NCI-H1092 (cell line): ENCODE measurements at regions not wholly inside any gene's neighbourhood (a gene's known extent, or its start where the extent isn't known, plus 50 kb on each side); places are given as distances from the start of the nearest gene placed in this dataset.
"Not testable (repeated sequence)": the region's sequence is repeated elsewhere in the genome, so short reads cannot be mapped to it uniquely, and the experiment has no call there.

ENCODE experiments used
- DNase-seq: peaks from one replicate; lab custom pipeline; 2025; lab: John Stamatoyannopoulos, UW

GRCh38 chr21:19392390-19392789 lies 988.8 kb upstream of the TMPRSS15 start:
- DNase-seq, result no peak

- no peak for DNase-seq
Measured at GRCh38 chr21:19400223-19400770, 996.7 kb upstream of the TMPRSS15 start.

- DNase-seq, result no peak
Measured at GRCh38 chr21:19402870-19403269, 999.3 kb upstream of the TMPRSS15 start.

- DNase-seq, result no peak
Measured at GRCh38 chr21:19405326-19405725, 1001.7 kb upstream of the TMPRSS15 start.

DNA sequence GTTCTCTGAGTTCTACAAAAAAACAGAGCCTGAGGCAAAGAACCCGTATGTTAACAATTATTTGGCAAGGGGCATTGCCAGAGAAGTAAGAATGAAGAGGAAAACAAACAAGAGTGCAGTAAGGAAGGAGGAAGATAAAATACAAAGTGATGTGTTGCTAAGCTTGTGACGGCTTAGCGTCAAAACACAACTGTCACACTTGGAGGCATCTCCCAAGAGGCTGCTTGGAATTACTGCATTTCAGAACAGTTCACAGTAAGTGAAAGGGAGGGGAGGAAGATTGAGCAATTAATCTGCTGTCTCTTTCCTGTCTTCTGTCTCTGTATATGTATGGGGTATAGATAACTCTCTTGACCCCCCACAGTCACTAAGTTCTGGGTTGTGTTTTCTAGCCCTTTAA lies 1017.0 kb upstream of the TMPRSS15 start:
- no peak for DNase-seq

DNA sequence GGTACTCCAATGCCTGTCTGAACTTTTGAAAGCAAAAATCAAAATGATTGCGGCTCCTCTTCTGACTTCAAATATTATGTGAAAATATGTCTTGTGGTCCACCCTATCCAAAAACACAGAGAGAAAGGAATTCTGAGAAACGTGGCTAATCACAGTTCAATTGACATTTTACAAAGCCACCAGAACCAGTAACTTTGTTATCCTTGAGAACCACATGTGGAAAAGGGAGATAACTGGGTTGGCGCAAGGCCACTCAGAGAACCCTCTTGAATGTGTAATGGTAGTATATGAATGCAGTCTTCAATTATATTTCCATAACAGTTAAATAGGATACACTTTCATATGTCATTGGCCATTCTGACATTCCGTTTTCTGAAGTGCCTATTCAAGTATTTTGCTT lies 1030.0 kb upstream of the TMPRSS15 start:
- no peak for DNase-seq

- peak; percentile 1 for DNase-seq
Measured at GRCh38 chr21:19440792-19441655, 1037.4 kb upstream of the TMPRSS15 start.

DNA sequence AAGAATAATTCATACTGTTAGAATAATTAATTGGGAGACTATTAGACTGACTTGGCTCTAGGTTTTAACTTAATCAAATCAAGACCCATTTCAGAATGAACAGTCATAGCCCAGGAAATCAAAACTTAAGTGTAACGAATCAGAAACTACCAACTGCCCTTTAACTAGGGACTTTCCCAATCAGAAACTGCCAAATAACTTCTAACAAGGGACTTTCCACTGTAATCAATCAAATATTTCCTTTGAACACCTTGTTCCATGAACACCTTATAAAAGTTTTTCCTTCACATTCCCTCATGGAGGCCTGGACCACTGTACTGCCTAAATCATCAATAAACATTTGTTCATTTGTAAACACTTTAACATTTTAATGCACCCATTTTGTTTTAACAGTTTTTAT lies 1054.7 kb upstream of the TMPRSS15 start:
- DNase-seq, result no peak

DNA sequence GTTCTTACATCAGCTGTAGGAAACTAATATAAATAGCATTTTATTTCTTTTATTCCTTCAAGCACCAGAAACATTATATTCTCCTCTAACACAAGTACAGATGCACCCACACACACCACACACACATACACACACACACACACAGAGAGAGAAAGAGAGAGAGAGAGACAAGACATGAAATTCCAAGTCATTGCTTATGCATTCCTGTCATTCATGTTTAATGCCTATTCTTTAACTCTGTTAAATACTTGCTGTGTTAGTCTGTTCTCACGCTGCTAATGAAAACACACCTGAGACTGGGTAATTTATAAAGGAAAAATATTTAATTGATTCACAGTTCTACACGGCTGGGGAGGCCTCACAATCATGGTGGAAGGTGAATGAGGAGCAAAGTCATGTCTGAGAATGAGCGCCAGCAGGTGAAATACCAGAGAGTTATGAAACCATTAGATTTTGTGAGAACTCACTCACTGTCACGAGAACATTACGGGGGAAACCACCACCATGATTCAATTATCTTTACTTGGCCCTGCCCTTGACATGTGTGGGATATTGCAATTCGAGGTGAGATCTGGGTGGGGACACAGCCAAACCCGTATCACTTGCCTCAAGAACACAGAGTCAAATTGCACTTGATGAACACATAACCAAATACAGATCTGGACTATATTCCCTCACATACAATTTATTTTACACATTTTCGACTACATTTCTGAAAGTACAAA lies 1058.1 kb upstream of the TMPRSS15 start:
- DNase-seq, result no peak

GRCh38 chr21:19463966-19464365 lies 1060.4 kb upstream of the TMPRSS15 start:
- DNase-seq, result no peak

GRCh38 chr21:19468991-19469715 lies 1065.6 kb upstream of the TMPRSS15 start:
- DNase-seq, result no peak

DNA sequence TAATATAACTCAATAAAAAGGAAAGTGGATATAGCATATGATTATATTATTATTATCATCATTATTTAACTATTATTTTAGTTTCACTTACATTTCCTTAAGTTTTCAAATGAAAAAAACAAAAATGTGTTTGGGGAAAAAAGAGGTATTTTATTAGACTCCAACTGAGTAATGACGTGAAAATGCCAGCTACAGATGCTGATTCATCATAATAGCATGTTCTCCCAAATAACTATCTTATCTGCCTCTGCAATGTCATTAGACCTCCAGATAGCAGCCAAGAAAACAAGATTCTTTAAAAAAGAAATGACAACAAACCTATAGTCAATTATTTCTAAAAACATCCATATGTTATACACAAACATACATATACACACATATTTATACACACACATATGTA lies 1071.9 kb upstream of the TMPRSS15 start:
- no peak for DNase-seq

DNA sequence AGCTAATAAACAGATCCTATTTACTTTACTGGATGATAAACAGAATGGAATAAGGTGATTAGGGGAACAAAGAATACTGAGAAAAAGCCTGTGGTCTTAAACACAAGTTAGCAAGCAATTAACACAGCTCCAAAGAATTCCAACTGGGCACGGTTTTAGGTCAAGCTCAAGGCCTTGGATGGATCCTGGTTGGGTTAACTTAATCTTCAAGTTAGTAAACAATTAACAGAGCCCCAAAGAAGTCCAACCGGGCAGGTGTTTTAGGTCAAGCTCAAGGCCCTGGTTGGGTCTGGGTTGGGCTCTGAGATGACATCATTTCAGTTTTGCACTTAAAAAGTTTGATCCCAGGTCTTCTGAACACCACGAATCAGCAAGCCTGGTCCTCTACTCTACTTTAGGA lies 1086.3 kb upstream of the TMPRSS15 start:
- no peak for DNase-seq

DNA sequence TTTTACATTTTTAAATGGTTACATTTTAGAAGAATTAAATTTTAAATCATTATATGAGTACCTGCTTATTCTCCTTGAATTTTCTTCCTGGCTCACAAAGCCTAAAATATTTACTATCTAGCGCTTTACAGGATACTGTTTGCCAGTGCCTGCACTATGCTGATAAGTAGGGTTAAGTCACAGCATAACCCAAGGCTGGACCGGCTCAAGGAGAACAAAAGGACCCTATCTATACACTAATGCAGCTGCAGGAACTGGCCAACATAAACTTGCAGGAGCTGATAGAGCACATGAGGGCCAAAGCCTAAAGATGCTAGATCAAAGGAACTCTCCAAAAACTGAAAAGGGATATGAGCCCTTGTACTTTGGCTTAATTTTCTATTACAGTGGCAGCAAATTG lies 1086.9 kb upstream of the TMPRSS15 start:
- DNase-seq, result no peak

DNA sequence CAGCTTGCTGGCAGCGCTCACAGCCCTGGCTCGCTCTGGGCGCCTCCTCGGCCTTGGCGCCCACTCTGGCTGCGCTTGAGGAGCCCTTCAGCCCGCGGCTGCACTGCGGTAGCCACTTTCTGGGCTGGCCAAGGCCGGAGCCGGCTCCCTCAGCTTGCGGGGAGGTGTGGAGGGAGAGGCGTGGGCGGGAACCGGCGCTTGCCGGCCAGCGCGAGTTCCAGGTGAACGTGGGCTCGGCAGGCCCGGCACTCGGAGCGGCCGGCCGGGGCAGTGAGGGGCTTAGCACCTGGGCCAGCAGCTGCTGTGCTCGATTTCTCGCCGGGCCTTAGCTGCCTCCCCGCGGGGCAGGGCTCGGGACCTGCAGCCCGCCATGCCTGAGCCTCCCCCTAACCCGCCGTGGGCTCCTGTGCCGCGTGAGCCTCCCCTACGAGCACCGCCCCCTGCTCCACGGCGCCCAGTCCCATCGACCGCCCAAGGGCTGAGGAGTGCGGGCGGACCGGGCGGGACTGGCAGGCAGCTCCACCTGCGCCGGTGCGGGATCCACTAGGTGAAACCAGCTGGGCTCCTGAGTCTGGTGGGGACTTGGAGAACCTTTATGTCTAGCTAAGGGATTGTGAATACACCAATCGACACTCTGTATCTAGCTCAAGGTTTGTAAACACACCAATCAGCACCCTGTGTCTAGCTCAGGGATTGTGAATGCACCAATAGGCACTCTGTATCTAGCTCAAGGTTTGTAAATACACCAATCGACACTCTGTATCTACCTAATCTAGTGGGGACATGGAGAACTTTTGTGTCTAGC lies 1090.1 kb upstream of the TMPRSS15 start:
- not testable (repeated sequence) for DNase-seq

GRCh38 chr21:19501115-19501514 lies 1097.5 kb upstream of the TMPRSS15 start:
- no peak for DNase-seq

GRCh38 chr21:19507682-19508260 lies 1104.2 kb upstream of the TMPRSS15 start:
- DNase-seq, result no peak

- no peak for DNase-seq
Measured at GRCh38 chr21:19508442-19508841, 1104.9 kb upstream of the TMPRSS15 start.

DNA sequence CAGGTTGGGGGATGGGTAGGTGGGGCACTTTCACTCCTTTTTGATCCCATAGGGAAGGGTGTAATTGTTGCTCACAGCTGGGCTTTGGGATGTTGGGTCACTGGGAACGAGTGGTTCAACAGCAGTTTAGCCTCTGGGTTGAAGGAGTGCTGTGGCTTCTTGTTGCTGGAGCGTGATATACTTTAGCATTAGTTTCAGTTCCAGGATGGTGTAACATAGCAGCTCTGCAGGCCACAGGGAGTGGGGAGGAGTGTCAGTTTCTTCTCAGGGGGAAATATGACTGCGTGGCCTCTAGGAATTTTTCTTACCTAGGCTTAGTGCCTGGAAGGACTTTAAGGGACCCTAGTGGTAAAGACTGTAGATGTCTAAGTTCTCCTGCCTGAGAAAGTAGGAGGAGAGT lies 1105.3 kb upstream of the TMPRSS15 start:
- no peak for DNase-seq

DNA sequence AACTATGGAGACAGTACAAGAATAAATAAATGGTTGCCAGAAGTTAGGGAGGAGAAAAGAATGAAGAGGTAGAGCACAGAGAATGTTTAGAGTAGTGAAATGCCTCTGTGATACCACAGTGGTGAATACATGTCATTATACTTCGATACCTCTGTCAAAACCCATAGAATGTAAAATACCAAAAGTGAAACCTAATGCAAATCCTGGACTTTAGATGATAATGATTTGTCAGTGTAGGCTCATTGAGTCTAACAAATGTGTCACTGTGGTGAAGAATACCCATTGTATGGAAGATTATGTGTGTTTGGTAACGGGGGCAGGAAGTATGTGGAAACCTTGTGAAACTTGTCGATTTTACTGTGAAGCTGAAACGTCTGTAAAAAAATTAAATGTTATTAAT lies 1106.5 kb upstream of the TMPRSS15 start:
- DNase-seq, result no peak

GRCh38 chr21:19510653-19511052 lies 1107.1 kb upstream of the TMPRSS15 start:
- DNase-seq, result no peak
